ENCODE measurements at regions not wholly inside any gene's neighbourhood (a gene's known extent, or its start where the extent isn't known, plus 50 kb on each side); places are given as distances from the start of the nearest gene placed in this dataset.

DNA sequence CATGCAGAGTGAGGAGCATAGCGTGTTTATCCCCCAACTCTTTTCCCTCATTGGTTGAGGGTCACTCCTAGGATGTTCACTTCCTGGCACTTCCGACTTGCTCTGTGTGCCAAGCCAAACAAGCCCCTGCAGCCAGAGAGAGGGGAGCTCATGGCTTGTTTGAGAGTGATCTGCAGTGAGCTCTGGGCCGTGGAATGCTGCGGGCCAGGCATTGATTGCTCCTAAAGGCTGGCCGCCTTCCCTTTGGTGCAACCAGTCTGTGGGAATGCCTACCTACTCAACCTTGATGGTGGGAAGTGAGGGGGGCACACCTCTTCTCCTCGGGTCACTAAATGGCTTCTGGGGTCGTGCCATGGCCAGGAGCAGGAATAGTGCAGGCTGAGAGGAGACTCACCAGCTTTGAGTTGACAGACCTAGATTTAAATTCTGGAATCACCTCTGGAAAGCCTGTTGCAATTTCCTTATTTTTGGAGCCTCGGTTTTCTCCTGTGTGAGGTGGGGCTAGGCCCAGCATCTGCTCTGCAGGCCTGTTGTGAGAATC lies 152.0 kb upstream of the STX18 start:
- TF ChIP-seq, protein P1, sequence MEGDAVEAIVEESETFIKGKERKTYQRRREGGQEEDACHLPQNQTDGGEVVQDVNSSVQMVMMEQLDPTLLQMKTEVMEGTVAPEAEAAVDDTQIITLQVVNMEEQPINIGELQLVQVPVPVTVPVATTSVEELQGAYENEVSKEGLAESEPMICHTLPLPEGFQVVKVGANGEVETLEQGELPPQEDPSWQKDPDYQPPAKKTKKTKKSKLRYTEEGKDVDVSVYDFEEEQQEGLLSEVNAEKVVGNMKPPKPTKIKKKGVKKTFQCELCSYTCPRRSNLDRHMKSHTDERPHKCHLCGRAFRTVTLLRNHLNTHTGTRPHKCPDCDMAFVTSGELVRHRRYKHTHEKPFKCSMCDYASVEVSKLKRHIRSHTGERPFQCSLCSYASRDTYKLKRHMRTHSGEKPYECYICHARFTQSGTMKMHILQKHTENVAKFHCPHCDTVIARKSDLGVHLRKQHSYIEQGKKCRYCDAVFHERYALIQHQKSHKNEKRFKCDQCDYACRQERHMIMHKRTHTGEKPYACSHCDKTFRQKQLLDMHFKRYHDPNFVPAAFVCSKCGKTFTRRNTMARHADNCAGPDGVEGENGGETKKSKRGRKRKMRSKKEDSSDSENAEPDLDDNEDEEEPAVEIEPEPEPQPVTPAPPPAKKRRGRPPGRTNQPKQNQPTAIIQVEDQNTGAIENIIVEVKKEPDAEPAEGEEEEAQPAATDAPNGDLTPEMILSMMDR (IDR thresholded peaks at IDR 0.05) = no peak
- TF ChIP-seq POLR2A (IDR thresholded peaks at IDR 0.05) (no peak), EP300 (IDR thresholded peaks at IDR 0.05) (no peak)

Measured in ovary (tissue), 3 donors.